ENCODE measurements at regions not wholly inside any gene's neighbourhood (a gene's known extent, or its start where the extent isn't known, plus 50 kb on each side); places are given as distances from the start of the nearest gene placed in this dataset.

- DNase-seq (ENCODE audit: low read depth, low spot score) (no peak), FAIRE-seq (no peak)
- ChIA-PET CTCF (interaction anchor here (1.1 to 1.5 kb wide), 3 partner anchors 143 to 558 kb away, joined by 3 to 4 read pairs (median 4); no protein-coding TSS in a partner anchor), POLR2A (no interaction called here)
- H3K9ac ChIP-seq (replicated peaks; ENCODE audit: extremely low read depth, insufficient read depth, low read length), result no peak overlapping the region
- no peak overlapping the region for H3K4me2 ChIP-seq (ENCODE audit: insufficient read depth, low read length)
- H3K27me3 ChIP-seq (ENCODE audit: control insufficient read depth in 2 of 2, insufficient read depth in 2 of 2, low read length in 2 of 2), result peaks cover 0 to 2% of the 10 kb centered on the region in 2 experiments
- H3K4me3 ChIP-seq (replicated peaks in 1 of 3; ENCODE audit: insufficient read depth in 1 of 3, low read depth in 1 of 3, low read length in 3 of 3), result no peak overlapping the region
- H4K20me1 ChIP-seq (replicated peaks; ENCODE audit: control insufficient read depth, extremely low read depth, insufficient read depth, low read length), result no peaks in the 10 kb centered on the region
- dilution Hi-C loops (cut with MboI; ENCODE audit: extremely low pct_ligation_motif_present, low sequenced_read_pairs), result no loop called here
- H3K79me2 ChIP-seq (ENCODE audit: control insufficient read depth, insufficient read depth, low read length), result no peaks in the 10 kb centered on the region
- H3K27ac ChIP-seq (ENCODE audit: insufficient read depth, low read depth, low read length), result no peak overlapping the region
- H2AFZ ChIP-seq (ENCODE audit: low read depth, low read length), result no peak overlapping the region
- intact Hi-C loops (cut with micrococcal nuclease), result no loop called here
- no peaks in the 10 kb centered on the region for H3K36me3 ChIP-seq (ENCODE audit: control insufficient read depth in 2 of 2, extremely low read depth in 1 of 2, insufficient read depth in 2 of 2, low read length in 2 of 2)
- no peaks in the 10 kb centered on the region for H3K9me1 ChIP-seq (replicated peaks; ENCODE audit: control insufficient read depth, extremely low read depth, insufficient read depth, low read length)
- BruUV-seq (replicated peaks), result no TSS peak
- TF ChIP-seq POLR2A (IDR thresholded peaks at IDR 0.05; ENCODE audit: low read depth, low read length) (no peak), JUN (IDR thresholded peaks at IDR 0.05; ENCODE audit: borderline replicate concordance, insufficient read depth, insufficient read length, low read depth) (no peak), POLR2AphosphoS5 (IDR thresholded peaks at IDR 0.05; ENCODE audit: insufficient read depth, low read depth, low read length) (no peak)
- TF ChIP-seq, protein P1, sequence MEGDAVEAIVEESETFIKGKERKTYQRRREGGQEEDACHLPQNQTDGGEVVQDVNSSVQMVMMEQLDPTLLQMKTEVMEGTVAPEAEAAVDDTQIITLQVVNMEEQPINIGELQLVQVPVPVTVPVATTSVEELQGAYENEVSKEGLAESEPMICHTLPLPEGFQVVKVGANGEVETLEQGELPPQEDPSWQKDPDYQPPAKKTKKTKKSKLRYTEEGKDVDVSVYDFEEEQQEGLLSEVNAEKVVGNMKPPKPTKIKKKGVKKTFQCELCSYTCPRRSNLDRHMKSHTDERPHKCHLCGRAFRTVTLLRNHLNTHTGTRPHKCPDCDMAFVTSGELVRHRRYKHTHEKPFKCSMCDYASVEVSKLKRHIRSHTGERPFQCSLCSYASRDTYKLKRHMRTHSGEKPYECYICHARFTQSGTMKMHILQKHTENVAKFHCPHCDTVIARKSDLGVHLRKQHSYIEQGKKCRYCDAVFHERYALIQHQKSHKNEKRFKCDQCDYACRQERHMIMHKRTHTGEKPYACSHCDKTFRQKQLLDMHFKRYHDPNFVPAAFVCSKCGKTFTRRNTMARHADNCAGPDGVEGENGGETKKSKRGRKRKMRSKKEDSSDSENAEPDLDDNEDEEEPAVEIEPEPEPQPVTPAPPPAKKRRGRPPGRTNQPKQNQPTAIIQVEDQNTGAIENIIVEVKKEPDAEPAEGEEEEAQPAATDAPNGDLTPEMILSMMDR (IDR thresholded peaks at IDR 0.05; ENCODE audit: extremely low read depth in 1 of 2, insufficient read depth in 1 of 2, low read depth in 1 of 2, low read length in 2 of 2), result no peak
- TF ChIP-seq, protein P2, sequence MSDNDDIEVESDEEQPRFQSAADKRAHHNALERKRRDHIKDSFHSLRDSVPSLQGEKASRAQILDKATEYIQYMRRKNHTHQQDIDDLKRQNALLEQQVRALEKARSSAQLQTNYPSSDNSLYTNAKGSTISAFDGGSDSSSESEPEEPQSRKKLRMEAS (IDR thresholded peaks at IDR 0.05; ENCODE audit: insufficient read depth, insufficient read length), result no peak
- peaks cover 8% of the 10 kb centered on the region for H3K4me1 ChIP-seq (ENCODE audit: control insufficient read depth, extremely low read depth, insufficient read depth, low read length)
- no peaks in the 10 kb centered on the region for H3K9me3 ChIP-seq (replicated peaks; ENCODE audit: control insufficient read depth, insufficient read depth, low read length)
These were observed 240.4 kb downstream of the OGFRL1 start for GRCh38 chr6:71529026-71529425.

DNA sequence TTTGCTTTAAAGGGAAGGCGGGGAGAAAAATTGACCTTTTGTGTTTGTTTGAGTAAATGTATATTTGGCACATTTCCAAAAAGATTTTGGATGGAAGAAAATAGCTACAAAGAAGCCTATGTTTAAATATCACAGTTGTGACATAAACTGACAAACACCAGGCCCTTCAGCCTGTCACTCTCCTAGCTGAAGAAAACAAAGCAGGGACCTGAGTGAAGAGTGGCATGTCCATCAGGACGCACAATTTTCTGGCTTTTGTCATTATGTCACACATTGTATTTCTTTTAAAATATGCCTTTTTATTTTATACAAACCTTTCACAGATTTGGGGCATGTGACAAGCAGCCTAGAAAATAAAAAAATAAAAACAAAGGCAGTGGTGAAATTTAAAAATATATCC, 241.2 kb downstream of the OGFRL1 start:
- CTCF ChIA-PET, result interaction anchor here (0.8 kb wide), 1 partner anchor 19 kb away, joined by 3 read pairs; no protein-coding TSS in a partner anchor
- H3K27me3 ChIP-seq (ENCODE audit: control insufficient read depth in 2 of 2, insufficient read depth in 2 of 2, low read length in 2 of 2), result peaks cover under 1 to 2% of the 10 kb centered on the region in 2 experiments
- FAIRE-seq, result no peak

More for the DNA sequence above, 241.2 kb downstream of the OGFRL1 start:
- Histone ChIP-seq H3K9me1 (replicated peaks; ENCODE audit: control insufficient read depth, extremely low read depth, insufficient read depth, low read length) (no peaks in the 10 kb centered on the region), H4K20me1 (replicated peaks; ENCODE audit: control insufficient read depth, extremely low read depth, insufficient read depth, low read length) (no peaks in the 10 kb centered on the region), H3K4me1 (ENCODE audit: control insufficient read depth, extremely low read depth, insufficient read depth, low read length) (peaks cover 8% of the 10 kb centered on the region), H3K4me2 (ENCODE audit: insufficient read depth, low read length) (no peak overlapping the region), H2AFZ (ENCODE audit: low read depth, low read length) (no peak overlapping the region), H3K36me3 (ENCODE audit: control insufficient read depth in 2 of 2, extremely low read depth in 1 of 2, insufficient read depth in 2 of 2, low read length in 2 of 2) (no peaks in the 10 kb centered on the region), H3K9me3 (replicated peaks; ENCODE audit: control insufficient read depth, insufficient read depth, low read length) (no peaks in the 10 kb centered on the region), H3K9ac (replicated peaks; ENCODE audit: extremely low read depth, insufficient read depth, low read length) (no peak overlapping the region), H3K4me3 (replicated peaks in 1 of 3; ENCODE audit: insufficient read depth in 1 of 3, low read depth in 1 of 3, low read length in 3 of 3) (no peak overlapping the region), H3K27ac (ENCODE audit: insufficient read depth, low read depth, low read length) (no peak overlapping the region), H3K79me2 (ENCODE audit: control insufficient read depth, insufficient read depth, low read length) (no peaks in the 10 kb centered on the region)
- BruUV-seq (replicated peaks), result no TSS peak
- TF ChIP-seq POLR2AphosphoS5 (IDR thresholded peaks at IDR 0.05; ENCODE audit: insufficient read depth, low read depth, low read length) (no peak), EZH2 (IDR thresholded peaks at IDR 0.05; ENCODE audit: borderline replicate concordance, low read depth, low read length, severe bottlenecking) (no peak), GATA2 (IDR thresholded peaks at IDR 0.05; ENCODE audit: insufficient read depth, insufficient read length, low read depth, low read length) (no peak), FOS (IDR thresholded peaks at IDR 0.05; ENCODE audit: borderline replicate concordance, insufficient read depth, low read length) (no peak), MYC (IDR thresholded peaks at IDR 0.05; ENCODE audit: low read depth, low read length) (no peak), JUN (IDR thresholded peaks at IDR 0.05; ENCODE audit: borderline replicate concordance, insufficient read depth, insufficient read length, low read depth) (no peak), POLR2A (IDR thresholded peaks at IDR 0.05; ENCODE audit: low read depth, low read length) (no peak)
- TF ChIP-seq, protein P2 (IDR thresholded peaks at IDR 0.05; ENCODE audit: insufficient read depth, insufficient read length), result no peak
- TF ChIP-seq, protein P1 (IDR thresholded peaks at IDR 0.05; ENCODE audit: extremely low read depth in 1 of 2, insufficient read depth in 1 of 2, low read depth in 1 of 2, low read length in 2 of 2), result no peak
- dilution Hi-C loops (cut with MboI; ENCODE audit: extremely low pct_ligation_motif_present, low sequenced_read_pairs), result no loop called here
- no peak for DNase-seq (ENCODE audit: low read depth, low spot score)
- intact Hi-C loops (cut with micrococcal nuclease), result no loop called here
- POLR2A ChIA-PET, result no interaction called here
